Neural cell (in vitro differentiated cells): ENCODE measurements at regions not wholly inside any gene's neighbourhood (a gene's known extent, or its start where the extent isn't known, plus 50 kb on each side); places are given as distances from the start of the nearest gene placed in this dataset.

ENCODE experiments used
- H2AFZ ChIP-seq: fragments of 200-600, 300-800 bp; sonication (generic), shearing (Covaris generic); 2 replicates; pipeline ENCODE4 v1.6.0; 2014; ENCODE audit warnings: low read depth, mild to moderate bottlenecking, antibody characterized with exemption, low read length, moderate library complexity
- H3F3A ChIP-seq: fragments of 200-600 bp; shearing (Covaris generic); 2 replicates; pipeline ENCODE4 v1.6.1; 2016; ENCODE audit warnings: mild to moderate bottlenecking, moderate library complexity, mixed read lengths, antibody characterized with exemption, low read length; ENCODE audit not compliant: insufficient read depth, poor library complexity, severe bottlenecking
- H3K27ac ChIP-seq: fragments of 200-600, 300-800 bp; sonication (generic), shearing (Covaris generic); 2 replicates; pipeline ENCODE4 v1.5.1; 2014; ENCODE audit warnings: mild to moderate bottlenecking, low read length, moderate library complexity
- H3K27me3 ChIP-seq: fragments of 300-800, 200-600 bp; sonication (generic), shearing (Covaris generic); 2 replicates; pipeline ENCODE4 v1.6.0; 2014; ENCODE audit warnings: mild to moderate bottlenecking, low read depth, low read length, moderate library complexity; ENCODE audit not compliant: insufficient read depth
- H3K36me3 ChIP-seq: fragments of 300-800, 200-600 bp; sonication (generic), shearing (Covaris generic); 2 replicates; pipeline ENCODE4 v1.5.1; 2014; ENCODE audit warnings: mild to moderate bottlenecking, antibody characterized with exemption, low read length, moderate library complexity; ENCODE audit not compliant: insufficient read depth
- H3K4me2 ChIP-seq: fragments of 300-800, 200-600 bp; sonication (generic), shearing (Covaris generic); 2 replicates; pipeline ENCODE4 v1.6.0; 2014; ENCODE audit warnings: mild to moderate bottlenecking, low read length
- H3K4me3 ChIP-seq: fragments of 300-800, 200-600 bp; sonication (generic), shearing (Covaris generic); 2 replicates; pipeline ENCODE4 v1.5.1; 2014; ENCODE audit warnings: mild to moderate bottlenecking, low read length, moderate library complexity
- H3K79me2 ChIP-seq: fragments of 200-600 bp; shearing (Covaris generic); replicated peaks from 2 replicates; pipeline ENCODE4 v1.6.0; 2014; ENCODE audit warnings: mild to moderate bottlenecking, low read length, moderate library complexity; ENCODE audit not compliant: insufficient read depth
- H3K9ac ChIP-seq: fragments of 300-800, 200-600 bp; sonication (generic), shearing (Covaris generic); 2 replicates; pipeline ENCODE4 v1.6.1; 2016; ENCODE audit warnings: mild to moderate bottlenecking, low read length, mixed read lengths
- H3K9me2 ChIP-seq: fragments of 200-600 bp; shearing (Covaris generic); 2 replicates; pipeline ENCODE4 v1.6.1; 2016; ENCODE audit warnings: mild to moderate bottlenecking, low read length, mixed read lengths; ENCODE audit not compliant: insufficient read depth
- H3K9me3 ChIP-seq: fragments of 200-600, 300-800 bp; sonication (generic), shearing (Covaris generic); 2 replicates; pipeline ENCODE4 v1.6.1; 2016; ENCODE audit warnings: mild to moderate bottlenecking, mixed run types, low read length, moderate library complexity, mixed read lengths
- H4K20me1 ChIP-seq: fragments of 200-600 bp; shearing (Covaris generic); 2 replicates; pipeline ENCODE4 v1.6.1; 2016; ENCODE audit warnings: mild to moderate bottlenecking, mixed run types; ENCODE audit not compliant: insufficient read depth
- EP300 ChIP-seq: fragments of 450-650 bp; conservative IDR thresholded peaks from 2 replicates; pipeline ENCODE4 v1.6.1; 2014; ENCODE audit warnings: antibody characterized with exemption, mild to moderate bottlenecking, moderate library complexity; ENCODE audit not compliant: poor library complexity, severe bottlenecking
- EZH2 ChIP-seq: fragments of 200-600, 300-800 bp; shearing (Covaris generic), sonication (generic); IDR thresholded peaks from 2 replicates; pipeline ENCODE4 v1.6.1; 2014; ENCODE audit warnings: antibody characterized with exemption, low read length, borderline replicate concordance, mild to moderate bottlenecking; ENCODE audit not compliant: insufficient read depth, poor library complexity, severe bottlenecking
- MXI1 ChIP-seq: fragments of 450-650 bp; conservative IDR thresholded peaks from 2 replicates; pipeline ENCODE4 v1.6.1; 2014; ENCODE audit warnings: antibody characterized with exemption, mild to moderate bottlenecking; ENCODE audit not compliant: poor library complexity, severe bottlenecking
- POLR2AphosphoS5 ChIP-seq: IDR thresholded peaks from 2 replicates; pipeline ENCODE4 v1.6.1; 2012
- RAD21 ChIP-seq: fragments of 450-650 bp; conservative IDR thresholded peaks from 2 replicates; pipeline ENCODE4 v1.6.1; 2014; ENCODE audit warnings: antibody characterized with exemption, mild to moderate bottlenecking, moderate library complexity
- SMC3 ChIP-seq: fragments of 450-650 bp; conservative IDR thresholded peaks from 2 replicates; pipeline ENCODE4 v1.6.1; 2014; ENCODE audit warnings: antibody characterized with exemption, mild to moderate bottlenecking, moderate library complexity; ENCODE audit not compliant: poor library complexity
- TAF1 ChIP-seq: IDR thresholded peaks from 2 replicates; pipeline ENCODE4 v1.6.1; 2012; ENCODE audit warnings: low read depth
- TF ChIP-seq, protein P1 (sequence below): fragments of 450-650 bp; IDR thresholded peaks from 2 replicates; pipeline ENCODE4 v1.5.1; 2014; ENCODE audit warnings: antibody characterized with exemption, mild to moderate bottlenecking, moderate library complexity; ENCODE audit not compliant: poor library complexity, severe bottlenecking
- TF ChIP-seq, protein P2 (sequence below): IDR thresholded peaks from 2 replicates; pipeline ENCODE4 v1.6.1; 2012; ENCODE audit warnings: borderline replicate concordance

DNA sequence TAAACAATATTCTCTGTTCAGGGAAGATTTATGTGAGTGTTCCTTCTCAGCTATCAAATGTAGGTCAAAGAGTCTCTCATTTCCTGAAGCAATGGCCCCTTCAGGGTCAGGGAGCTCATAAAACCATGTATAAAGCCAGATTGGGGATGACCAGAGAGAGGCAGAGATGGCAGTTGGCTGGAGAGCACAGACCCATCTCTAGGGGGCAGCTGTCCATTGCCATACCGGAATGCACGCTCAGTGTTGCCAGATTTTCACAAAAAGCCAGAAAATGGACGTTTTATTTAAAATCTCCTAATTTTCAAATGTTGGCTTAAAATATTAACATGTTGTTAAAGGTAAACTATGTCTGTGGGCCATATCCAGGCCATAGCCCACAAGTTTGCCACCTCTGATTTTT is 1920.7 kb upstream of the CELF4 start:
- H3K27me3 ChIP-seq: no peaks in the 10 kb centered on the region
- no peaks in the 10 kb centered on the region for H3F3A ChIP-seq
- H3K27ac ChIP-seq: no peak overlapping the region
- H3K36me3 ChIP-seq: no peaks in the 10 kb centered on the region
- H2AFZ ChIP-seq: no peak overlapping the region
- no peak overlapping the region for H3K4me2 ChIP-seq
- H3K9me2 ChIP-seq: no peaks in the 10 kb centered on the region
- H3K9ac ChIP-seq: no peak overlapping the region
- no peaks in the 10 kb centered on the region for H3K79me2 ChIP-seq
- no peak for TF ChIP-seq SMC3
- TF ChIP-seq POLR2AphosphoS5: no peak
- TF ChIP-seq, protein P1, sequence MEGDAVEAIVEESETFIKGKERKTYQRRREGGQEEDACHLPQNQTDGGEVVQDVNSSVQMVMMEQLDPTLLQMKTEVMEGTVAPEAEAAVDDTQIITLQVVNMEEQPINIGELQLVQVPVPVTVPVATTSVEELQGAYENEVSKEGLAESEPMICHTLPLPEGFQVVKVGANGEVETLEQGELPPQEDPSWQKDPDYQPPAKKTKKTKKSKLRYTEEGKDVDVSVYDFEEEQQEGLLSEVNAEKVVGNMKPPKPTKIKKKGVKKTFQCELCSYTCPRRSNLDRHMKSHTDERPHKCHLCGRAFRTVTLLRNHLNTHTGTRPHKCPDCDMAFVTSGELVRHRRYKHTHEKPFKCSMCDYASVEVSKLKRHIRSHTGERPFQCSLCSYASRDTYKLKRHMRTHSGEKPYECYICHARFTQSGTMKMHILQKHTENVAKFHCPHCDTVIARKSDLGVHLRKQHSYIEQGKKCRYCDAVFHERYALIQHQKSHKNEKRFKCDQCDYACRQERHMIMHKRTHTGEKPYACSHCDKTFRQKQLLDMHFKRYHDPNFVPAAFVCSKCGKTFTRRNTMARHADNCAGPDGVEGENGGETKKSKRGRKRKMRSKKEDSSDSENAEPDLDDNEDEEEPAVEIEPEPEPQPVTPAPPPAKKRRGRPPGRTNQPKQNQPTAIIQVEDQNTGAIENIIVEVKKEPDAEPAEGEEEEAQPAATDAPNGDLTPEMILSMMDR: no peak
- no peak for TF ChIP-seq TAF1
- no peak for TF ChIP-seq EZH2
- no peak for TF ChIP-seq MXI1
- TF ChIP-seq RAD21: no peak
- TF ChIP-seq, protein P2, sequence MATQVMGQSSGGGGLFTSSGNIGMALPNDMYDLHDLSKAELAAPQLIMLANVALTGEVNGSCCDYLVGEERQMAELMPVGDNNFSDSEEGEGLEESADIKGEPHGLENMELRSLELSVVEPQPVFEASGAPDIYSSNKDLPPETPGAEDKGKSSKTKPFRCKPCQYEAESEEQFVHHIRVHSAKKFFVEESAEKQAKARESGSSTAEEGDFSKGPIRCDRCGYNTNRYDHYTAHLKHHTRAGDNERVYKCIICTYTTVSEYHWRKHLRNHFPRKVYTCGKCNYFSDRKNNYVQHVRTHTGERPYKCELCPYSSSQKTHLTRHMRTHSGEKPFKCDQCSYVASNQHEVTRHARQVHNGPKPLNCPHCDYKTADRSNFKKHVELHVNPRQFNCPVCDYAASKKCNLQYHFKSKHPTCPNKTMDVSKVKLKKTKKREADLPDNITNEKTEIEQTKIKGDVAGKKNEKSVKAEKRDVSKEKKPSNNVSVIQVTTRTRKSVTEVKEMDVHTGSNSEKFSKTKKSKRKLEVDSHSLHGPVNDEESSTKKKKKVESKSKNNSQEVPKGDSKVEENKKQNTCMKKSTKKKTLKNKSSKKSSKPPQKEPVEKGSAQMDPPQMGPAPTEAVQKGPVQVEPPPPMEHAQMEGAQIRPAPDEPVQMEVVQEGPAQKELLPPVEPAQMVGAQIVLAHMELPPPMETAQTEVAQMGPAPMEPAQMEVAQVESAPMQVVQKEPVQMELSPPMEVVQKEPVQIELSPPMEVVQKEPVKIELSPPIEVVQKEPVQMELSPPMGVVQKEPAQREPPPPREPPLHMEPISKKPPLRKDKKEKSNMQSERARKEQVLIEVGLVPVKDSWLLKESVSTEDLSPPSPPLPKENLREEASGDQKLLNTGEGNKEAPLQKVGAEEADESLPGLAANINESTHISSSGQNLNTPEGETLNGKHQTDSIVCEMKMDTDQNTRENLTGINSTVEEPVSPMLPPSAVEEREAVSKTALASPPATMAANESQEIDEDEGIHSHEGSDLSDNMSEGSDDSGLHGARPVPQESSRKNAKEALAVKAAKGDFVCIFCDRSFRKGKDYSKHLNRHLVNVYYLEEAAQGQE: no peak
- no peak for TF ChIP-seq EP300
- H3K4me3 ChIP-seq: no peak overlapping the region
- no peaks in the 10 kb centered on the region for H3K9me3 ChIP-seq
- H4K20me1 ChIP-seq: no peaks in the 10 kb centered on the region

DNA sequence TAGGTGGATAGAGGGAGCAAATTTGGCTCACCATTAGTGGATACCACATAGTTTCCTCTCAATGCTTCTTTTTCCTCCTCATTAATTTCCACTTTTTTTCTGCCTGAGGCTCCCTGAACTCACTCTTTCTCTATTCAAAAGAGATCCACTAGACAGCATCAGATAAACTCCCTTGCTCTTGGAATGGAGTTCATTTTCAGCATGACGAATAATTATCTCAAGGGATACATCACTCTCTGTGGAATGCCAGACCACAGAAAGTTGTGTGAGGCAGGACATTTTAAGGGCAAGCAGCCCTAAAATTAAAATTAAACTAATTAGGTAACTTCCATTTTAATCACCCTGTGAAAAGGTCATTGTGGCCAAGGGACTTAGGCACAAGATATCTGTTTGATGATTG is 1920.1 kb upstream of the CELF4 start:
- no peaks in the 10 kb centered on the region for H3K27me3 ChIP-seq
- no peak overlapping the region for H3K9ac ChIP-seq
- no peaks in the 10 kb centered on the region for H3K9me2 ChIP-seq
- H3K4me3 ChIP-seq: no peak overlapping the region
- H4K20me1 ChIP-seq: no peaks in the 10 kb centered on the region
- no peak overlapping the region for H2AFZ ChIP-seq
- no peaks in the 10 kb centered on the region for H3K9me3 ChIP-seq
- no peaks in the 10 kb centered on the region for H3K36me3 ChIP-seq
- H3K27ac ChIP-seq: no peak overlapping the region
- no peak for TF ChIP-seq SMC3
- no peak for TF ChIP-seq TAF1
- TF ChIP-seq MXI1: no peak
- TF ChIP-seq RAD21: no peak
- TF ChIP-seq, protein P2: no peak
- TF ChIP-seq EZH2: no peak
- TF ChIP-seq POLR2AphosphoS5: no peak
- TF ChIP-seq EP300: no peak
- H3K4me2 ChIP-seq: no peak overlapping the region
- H3F3A ChIP-seq: no peaks in the 10 kb centered on the region
- no peaks in the 10 kb centered on the region for H3K79me2 ChIP-seq
